Stimulated activated memory B cell treated with anti-CD40 and anti-IgM and Interleukin-4, amounts not matched to agents 10 μg/mL and 1 μg/mL and 100 μg/mL, for 72 hours (primary cell): ENCODE measurements at regions not wholly inside any gene's neighbourhood (a gene's known extent, or its start where the extent isn't known, plus 50 kb on each side); places are given as distances from the start of the nearest gene placed in this dataset.
"Not testable (repeated sequence)": the region's sequence is repeated elsewhere in the genome, so short reads cannot be mapped to it uniquely, and the experiment has no call there.

Source experiments
- ATAC-seq: fragments of 150-1000 bp; cut with Tn5 transposase; 2 replicates; pipeline ENCODE4 v1.10.0; 2021
- H3K27ac Mint-ChIP-seq: one replicate; pipeline ENCODE4 v1.8.0; 2022; ENCODE audit warnings: mild to moderate bottlenecking, mixed read lengths
- H3K27me3 Mint-ChIP-seq: one replicate; pipeline ENCODE4 v1.8.0; 2022; ENCODE audit warnings: mixed read lengths
- H3K36me3 Mint-ChIP-seq: one replicate; pipeline ENCODE4 v1.8.0; 2022; ENCODE audit warnings: mixed read lengths
- H3K4me1 Mint-ChIP-seq: one replicate; pipeline ENCODE4 v1.8.0; 2022; ENCODE audit warnings: mixed read lengths
- H3K4me3 Mint-ChIP-seq: one replicate; pipeline ENCODE4 v1.8.0; 2022; ENCODE audit warnings: mild to moderate bottlenecking, moderate library complexity, mixed read lengths
- H3K9me3 Mint-ChIP-seq: one replicate; pipeline ENCODE4 v1.8.0; 2022; ENCODE audit warnings: mixed read lengths

- Mint-ChIP-seq H3K36me3 (no peaks in the 10 kb centered on the region), H3K27ac (no peak overlapping the region), H3K4me3 (no peak overlapping the region), H3K27me3 (no peaks in the 10 kb centered on the region), H3K4me1 (no peaks in the 10 kb centered on the region), H3K9me3 (peaks cover 15% of the 10 kb centered on the region)
- no peak for ATAC-seq
Observed at GRCh38 chr19:28609091-28609755, 603.7 kb downstream of the UQCRFS1 start.

- Mint-ChIP-seq H3K27me3 (no peaks in the 10 kb centered on the region), H3K27ac (no peak overlapping the region), H3K36me3 (no peaks in the 10 kb centered on the region), H3K4me1 (no peaks in the 10 kb centered on the region), H3K9me3 (peaks cover 18% of the 10 kb centered on the region), H3K4me3 (no peak overlapping the region)
- no peak for ATAC-seq
Observed at GRCh38 chr19:28608292-28608691, 604.7 kb downstream of the UQCRFS1 start.

- H3K4me3 Mint-ChIP-seq, result no peak overlapping the region
- no peaks in the 10 kb centered on the region for H3K27me3 Mint-ChIP-seq
- ATAC-seq, result no peak
- no peak overlapping the region for H3K27ac Mint-ChIP-seq
- no peaks in the 10 kb centered on the region for H3K4me1 Mint-ChIP-seq
- peaks cover 18% of the 10 kb centered on the region for H3K9me3 Mint-ChIP-seq
- no peaks in the 10 kb centered on the region for H3K36me3 Mint-ChIP-seq
Observed at GRCh38 chr19:28607066-28607583, 605.8 kb downstream of the UQCRFS1 start.

DNA sequence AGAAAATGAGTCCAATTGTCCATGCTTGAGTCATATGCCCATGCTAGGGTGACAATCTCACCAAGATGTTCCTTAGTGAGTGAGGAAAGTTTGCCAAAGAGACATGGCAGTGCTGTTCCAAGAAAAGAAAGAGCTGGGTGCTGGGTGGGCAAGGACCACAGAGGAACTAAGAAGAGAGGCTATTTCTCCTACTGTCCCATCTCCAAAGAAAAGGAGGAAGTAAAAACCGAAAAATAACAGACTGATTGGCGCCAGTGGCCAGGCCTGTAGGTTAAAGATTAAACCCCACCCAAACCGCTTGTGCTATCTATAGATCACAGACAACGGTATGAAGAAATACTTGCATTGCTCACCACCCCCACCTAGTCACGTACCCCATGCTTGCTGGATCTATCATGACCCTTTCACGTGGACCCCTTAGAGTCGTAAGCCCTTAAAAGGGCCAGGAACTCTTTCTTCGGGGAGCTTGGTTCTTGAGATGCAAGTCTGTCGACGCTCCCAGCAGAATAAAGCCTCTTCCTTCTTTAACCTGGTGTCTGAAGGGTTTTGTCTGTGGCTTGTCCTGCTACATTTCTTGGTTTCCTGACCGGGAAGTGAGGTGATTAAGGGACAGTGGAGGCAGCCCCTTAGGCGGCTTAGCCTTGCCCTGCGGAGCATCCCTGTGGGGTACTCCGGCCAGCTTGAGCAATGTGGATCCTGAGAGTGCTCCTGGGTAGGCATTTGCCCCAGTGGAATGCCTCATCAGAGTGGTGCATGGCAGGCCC is 606.5 kb downstream of the UQCRFS1 start:
- H3K27ac Mint-ChIP-seq, result no peak overlapping the region
- H3K36me3 Mint-ChIP-seq, result no peaks in the 10 kb centered on the region
- ATAC-seq, result no peak
- no peak overlapping the region for H3K4me3 Mint-ChIP-seq
- peaks cover 22% of the 10 kb centered on the region for H3K9me3 Mint-ChIP-seq
- no peaks in the 10 kb centered on the region for H3K4me1 Mint-ChIP-seq
- H3K27me3 Mint-ChIP-seq, result no peaks in the 10 kb centered on the region

GRCh38 chr19:28605501-28606268 is 607.3 kb downstream of the UQCRFS1 start:
- H3K4me1 Mint-ChIP-seq, result no peaks in the 10 kb centered on the region
- no peak for ATAC-seq
- H3K27ac Mint-ChIP-seq, result no peak overlapping the region
- no peaks in the 10 kb centered on the region for H3K27me3 Mint-ChIP-seq
- H3K36me3 Mint-ChIP-seq, result no peaks in the 10 kb centered on the region
- H3K9me3 Mint-ChIP-seq, result peaks cover 22% of the 10 kb centered on the region
- H3K4me3 Mint-ChIP-seq, result no peak overlapping the region

DNA sequence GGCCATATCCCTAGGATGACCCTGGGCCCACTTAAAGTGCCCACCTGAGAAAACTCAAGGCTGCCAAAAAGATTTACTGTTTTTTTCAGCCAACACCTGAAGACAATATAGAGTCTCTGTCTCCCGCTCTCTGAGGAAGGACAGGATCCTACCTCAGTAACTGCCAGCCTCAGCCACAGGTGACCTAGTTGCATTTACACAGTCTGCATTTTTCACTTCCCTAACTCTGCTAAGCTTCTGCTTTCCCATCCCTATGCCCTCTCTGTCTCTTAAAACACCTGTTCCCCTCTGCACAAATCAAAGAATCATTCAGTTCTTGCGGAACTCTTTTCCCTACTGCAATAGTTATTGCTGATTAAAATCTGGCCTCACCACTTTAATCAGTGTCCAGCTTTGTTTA is 609.5 kb downstream of the UQCRFS1 start:
- Mint-ChIP-seq H3K36me3 (no peaks in the 10 kb centered on the region), H3K4me1 (no peaks in the 10 kb centered on the region), H3K4me3 (no peak overlapping the region), H3K9me3 (peaks cover 22% of the 10 kb centered on the region), H3K27me3 (no peaks in the 10 kb centered on the region), H3K27ac (no peak overlapping the region)
- no peak for ATAC-seq

DNA sequence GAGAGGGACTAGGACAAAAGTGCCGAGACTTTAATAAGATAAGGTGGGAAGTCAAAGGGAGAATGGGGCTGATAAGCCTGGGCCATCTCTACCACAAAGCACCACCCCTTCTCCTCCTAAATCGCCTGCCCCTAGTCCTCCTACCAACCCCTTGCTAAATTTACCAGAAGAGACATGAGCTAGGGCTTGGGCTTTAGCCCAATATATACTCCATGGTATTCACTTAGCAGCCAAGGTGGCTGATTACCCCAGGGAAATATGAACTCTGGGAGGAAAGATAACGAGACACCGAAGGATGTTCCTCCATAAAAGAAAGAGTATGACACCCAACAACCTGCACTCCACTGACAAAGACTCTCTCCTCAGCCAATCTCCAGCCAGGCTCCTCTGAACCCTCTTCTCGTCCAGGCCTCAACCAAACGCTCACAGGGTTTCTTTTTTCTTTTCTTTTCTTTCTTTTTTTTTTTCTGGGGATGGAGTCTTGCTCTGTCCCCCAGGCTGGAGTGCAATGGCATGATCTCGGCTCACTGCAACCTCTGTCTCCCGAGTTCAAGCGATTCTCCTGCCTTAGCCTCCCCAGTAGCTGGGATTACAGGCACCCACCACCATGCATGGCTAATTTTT is 610.2 kb downstream of the UQCRFS1 start:
- Mint-ChIP-seq H3K9me3 (peaks cover 20% of the 10 kb centered on the region), H3K27me3 (no peaks in the 10 kb centered on the region), H3K27ac (no peak overlapping the region), H3K36me3 (no peaks in the 10 kb centered on the region), H3K4me1 (no peaks in the 10 kb centered on the region), H3K4me3 (no peak overlapping the region)
- ATAC-seq, result no peak

GRCh38 chr19:28601723-28602440 is 611.1 kb downstream of the UQCRFS1 start:
- H3K4me3 Mint-ChIP-seq, result no peak overlapping the region
- peaks cover 14% of the 10 kb centered on the region for H3K9me3 Mint-ChIP-seq
- ATAC-seq, result no peak
- H3K36me3 Mint-ChIP-seq, result no peaks in the 10 kb centered on the region
- no peak overlapping the region for H3K27ac Mint-ChIP-seq
- H3K27me3 Mint-ChIP-seq, result no peaks in the 10 kb centered on the region
- no peaks in the 10 kb centered on the region for H3K4me1 Mint-ChIP-seq

DNA sequence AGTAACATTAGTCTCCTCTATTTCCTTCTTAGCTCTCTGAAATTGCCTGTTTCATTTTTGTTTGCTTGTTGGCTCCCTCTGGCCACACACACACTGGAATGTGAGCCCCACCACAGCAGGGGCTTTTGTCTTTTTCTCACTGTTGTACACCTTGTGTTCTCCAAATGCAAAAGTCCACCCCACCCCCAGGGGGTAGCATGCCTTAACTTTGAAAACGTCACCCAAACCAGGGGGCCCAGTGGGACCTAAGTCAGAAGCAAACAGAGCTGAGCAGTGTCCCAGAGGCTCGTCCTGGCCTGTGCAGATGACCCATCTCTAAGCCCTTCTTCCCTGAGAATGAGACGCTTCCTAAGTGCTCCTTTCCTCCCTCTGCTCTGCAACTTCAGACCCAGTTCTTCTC is 614.1 kb downstream of the UQCRFS1 start:
- H3K9me3 Mint-ChIP-seq, result peaks cover 15% of the 10 kb centered on the region
- H3K4me1 Mint-ChIP-seq, result no peaks in the 10 kb centered on the region
- H3K36me3 Mint-ChIP-seq, result no peaks in the 10 kb centered on the region
- H3K4me3 Mint-ChIP-seq, result no peak overlapping the region
- no peak overlapping the region for H3K27ac Mint-ChIP-seq
- ATAC-seq, result no peak
- H3K27me3 Mint-ChIP-seq, result no peaks in the 10 kb centered on the region

- no peak for ATAC-seq
Observed at GRCh38 chr19:28596561-28597071, 616.3 kb downstream of the UQCRFS1 start.

DNA sequence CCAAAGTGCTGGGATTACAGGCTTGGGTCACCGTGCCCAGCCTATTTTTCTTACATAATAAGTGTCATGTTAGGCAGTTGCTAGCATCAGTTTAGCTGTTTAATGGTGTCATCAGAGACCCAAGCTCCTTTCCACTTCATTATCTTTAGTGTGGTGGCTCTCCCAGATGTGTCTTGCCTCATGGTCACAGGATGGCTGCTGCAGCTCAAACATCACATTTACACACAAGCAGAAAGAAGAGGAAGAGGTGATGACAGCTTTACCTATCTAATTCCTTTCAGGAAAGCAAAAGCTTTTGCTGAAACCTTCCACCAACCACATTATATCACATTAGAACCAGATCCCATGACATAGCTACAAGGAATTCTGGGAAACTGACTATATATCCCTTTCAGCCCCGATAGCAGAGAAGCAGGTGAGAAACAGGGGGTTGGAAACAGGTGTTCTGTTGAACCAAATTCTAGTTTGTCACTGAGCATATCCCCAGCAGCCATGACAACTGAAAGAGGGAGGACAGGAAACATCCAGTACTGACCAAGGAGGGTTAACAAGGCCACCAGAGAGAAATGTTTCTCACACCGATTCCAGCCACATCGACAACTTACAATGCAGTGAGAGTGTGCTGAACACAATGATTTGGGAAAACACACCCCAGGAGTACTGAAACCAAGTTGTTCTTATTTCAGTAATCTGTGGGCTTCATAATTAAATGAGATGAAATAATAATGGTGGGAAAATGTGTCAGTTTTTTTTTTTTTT is 617.0 kb downstream of the UQCRFS1 start:
- Mint-ChIP-seq H3K4me3 (no peak overlapping the region), H3K4me1 (no peaks in the 10 kb centered on the region), H3K27ac (no peak overlapping the region), H3K9me3 (peaks cover 16% of the 10 kb centered on the region), H3K27me3 (no peaks in the 10 kb centered on the region), H3K36me3 (no peaks in the 10 kb centered on the region)
- ATAC-seq, result no peak

More at GRCh38 chr19:28596561-28597071, 616.3 kb downstream of the UQCRFS1 start:
- no peak overlapping the region for H3K4me3 Mint-ChIP-seq
- peaks cover 16% of the 10 kb centered on the region for H3K9me3 Mint-ChIP-seq
- no peaks in the 10 kb centered on the region for H3K27me3 Mint-ChIP-seq
- no peaks in the 10 kb centered on the region for H3K4me1 Mint-ChIP-seq
- H3K27ac Mint-ChIP-seq, result no peak overlapping the region
- no peaks in the 10 kb centered on the region for H3K36me3 Mint-ChIP-seq

DNA sequence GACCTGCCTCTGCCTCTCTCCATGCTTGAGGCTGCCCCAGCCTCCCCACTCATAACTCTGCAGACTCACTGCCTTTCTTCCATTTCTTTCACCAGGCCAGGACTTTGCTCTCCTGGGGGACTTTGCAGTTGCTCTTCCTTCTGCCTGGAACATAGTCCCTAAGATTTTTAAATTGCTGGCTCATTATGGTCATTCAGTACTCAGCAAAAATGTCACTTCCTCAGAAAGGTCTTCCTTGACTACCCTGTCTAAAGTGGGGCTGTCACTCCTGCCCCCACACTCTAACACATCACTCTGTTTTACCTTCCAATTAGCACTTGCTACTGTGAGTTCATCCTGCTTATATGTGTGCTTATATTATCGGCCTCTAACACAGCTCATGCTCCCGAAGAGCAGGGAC is 618.2 kb downstream of the UQCRFS1 start:
- ATAC-seq, result no peak
- no peaks in the 10 kb centered on the region for H3K36me3 Mint-ChIP-seq
- peaks cover 16% of the 10 kb centered on the region for H3K9me3 Mint-ChIP-seq
- H3K27ac Mint-ChIP-seq, result no peak overlapping the region
- no peaks in the 10 kb centered on the region for H3K4me1 Mint-ChIP-seq
- H3K4me3 Mint-ChIP-seq, result no peak overlapping the region
- no peaks in the 10 kb centered on the region for H3K27me3 Mint-ChIP-seq

DNA sequence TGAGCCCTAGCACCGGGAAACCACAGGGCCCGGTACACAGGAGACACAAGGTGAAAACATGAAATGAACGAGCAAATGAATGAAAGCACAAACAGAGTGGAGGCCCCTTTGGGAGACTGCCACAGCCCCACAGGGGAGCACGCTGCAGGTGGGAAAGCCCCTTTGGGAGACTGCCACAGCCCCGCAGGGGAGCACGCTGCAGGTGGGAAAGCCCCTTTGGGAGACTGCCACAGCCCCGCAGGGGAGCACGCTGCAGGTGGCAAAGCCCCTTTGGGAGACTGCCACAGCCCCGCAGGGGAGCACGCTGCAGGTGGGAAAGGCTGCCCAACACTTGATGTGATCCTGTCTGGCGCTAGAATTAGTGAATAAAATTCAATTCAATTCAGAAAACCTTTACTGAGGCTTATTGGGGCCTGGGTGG is 623.0 kb downstream of the UQCRFS1 start:
- H3K27me3 Mint-ChIP-seq, H3K36me3 Mint-ChIP-seq, ATAC-seq, H3K4me3 Mint-ChIP-seq, H3K27ac Mint-ChIP-seq, H3K4me1 Mint-ChIP-seq: not testable (repeated sequence)
- H3K9me3 Mint-ChIP-seq, result peaks cover 17% of the 10 kb centered on the region

GRCh38 chr19:28586474-28586873 is 626.5 kb downstream of the UQCRFS1 start:
- Mint-ChIP-seq H3K27me3 (no peaks in the 10 kb centered on the region), H3K4me3 (no peak overlapping the region), H3K4me1 (no peaks in the 10 kb centered on the region), H3K9me3 (peaks cover 9% of the 10 kb centered on the region), H3K36me3 (no peaks in the 10 kb centered on the region), H3K27ac (no peak overlapping the region)
- ATAC-seq, result no peak
